ENCODE measurements at regions not wholly inside any gene's neighbourhood (a gene's known extent, or its start where the extent isn't known, plus 50 kb on each side); places are given as distances from the start of the nearest gene placed in this dataset.

GRCh38 chr12:109654357-109654756 is 59.3 kb upstream of the FAM222A start:
- CTCF ChIA-PET: no interaction called here
- no peaks in the 10 kb centered on the region for H3K9me3 ChIP-seq (ENCODE audit: low read depth, low read length, poor library complexity, severe bottlenecking)
- H3K36me3 ChIP-seq (ENCODE audit: insufficient read depth, low read length, poor library complexity, severe bottlenecking): no peaks in the 10 kb centered on the region
- POLR2A ChIA-PET (ENCODE audit: low non-redundant PET): interaction anchor here (0.6 kb wide), 1 partner anchor 22 kb away, joined by 3 read pairs; no protein-coding TSS in a partner anchor
- H3K27me3 ChIP-seq (replicated peaks; ENCODE audit: insufficient read depth, low read depth, low read length, poor library complexity): no peaks in the 10 kb centered on the region
- TF ChIP-seq CTCF (conservative IDR thresholded peaks at IDR 0.05; ENCODE audit: low read depth, low read length): no peak
- no peak for DNase-seq (ENCODE audit: low spot score)
- BruUV-seq (replicated peaks): no TSS peak
- H3K4me1 ChIP-seq (ENCODE audit: insufficient read depth, low read length, poor library complexity, severe bottlenecking): peaks cover 7% of the 10 kb centered on the region
- intact Hi-C loops (cut with micrococcal nuclease; ENCODE audit: unreplicated experiment): no loop called here
- H3K27ac ChIP-seq (ENCODE audit: low read depth, low read length, poor library complexity, severe bottlenecking): no peak overlapping the region
- no peak overlapping the region for H3K4me3 ChIP-seq (ENCODE audit: low read depth, low read length, poor library complexity, severe bottlenecking)

GRCh38 chr12:109655578-109655977 is 58.0 kb upstream of the FAM222A start:
- Histone ChIP-seq H3K9me3 (ENCODE audit: low read depth, low read length, poor library complexity, severe bottlenecking) (no peaks in the 10 kb centered on the region), H3K4me3 (ENCODE audit: low read depth, low read length, poor library complexity, severe bottlenecking) (no peak overlapping the region), H3K27ac (ENCODE audit: low read depth, low read length, poor library complexity, severe bottlenecking) (no peak overlapping the region), H3K36me3 (ENCODE audit: insufficient read depth, low read length, poor library complexity, severe bottlenecking) (no peaks in the 10 kb centered on the region), H3K27me3 (replicated peaks; ENCODE audit: insufficient read depth, low read depth, low read length, poor library complexity) (no peaks in the 10 kb centered on the region), H3K4me1 (ENCODE audit: insufficient read depth, low read length, poor library complexity, severe bottlenecking) (peaks cover 7% of the 10 kb centered on the region)
- TF ChIP-seq EZH2 (IDR thresholded peaks at IDR 0.05; ENCODE audit: borderline replicate concordance, low read depth, low read length, poor library complexity, severe bottlenecking) (no peak), CTCF (conservative IDR thresholded peaks at IDR 0.05; ENCODE audit: low read depth, low read length) (no peak)
- CTCF ChIA-PET: no interaction called here
- POLR2A ChIA-PET (ENCODE audit: low non-redundant PET): no interaction called here
- intact Hi-C loops (cut with micrococcal nuclease; ENCODE audit: unreplicated experiment): no loop called here
- BruUV-seq (replicated peaks): no TSS peak
- DNase-seq (ENCODE audit: low spot score): no peak

- no TSS peak for BruUV-seq (replicated peaks)
- no peak for DNase-seq (ENCODE audit: low spot score)
- H3K4me3 ChIP-seq (ENCODE audit: low read depth, low read length, poor library complexity, severe bottlenecking): no peak overlapping the region
- CTCF ChIA-PET: no interaction called here
- TF ChIP-seq EZH2 (IDR thresholded peaks at IDR 0.05; ENCODE audit: borderline replicate concordance, low read depth, low read length, poor library complexity, severe bottlenecking) (no peak), CTCF (conservative IDR thresholded peaks at IDR 0.05; ENCODE audit: low read depth, low read length) (no peak)
- H3K36me3 ChIP-seq (ENCODE audit: insufficient read depth, low read length, poor library complexity, severe bottlenecking): no peaks in the 10 kb centered on the region
- intact Hi-C loops (cut with micrococcal nuclease; ENCODE audit: unreplicated experiment): no loop called here
- H3K27ac ChIP-seq (ENCODE audit: low read depth, low read length, poor library complexity, severe bottlenecking): no peak overlapping the region
- H3K9me3 ChIP-seq (ENCODE audit: low read depth, low read length, poor library complexity, severe bottlenecking): no peaks in the 10 kb centered on the region
- no peaks in the 10 kb centered on the region for H3K27me3 ChIP-seq (replicated peaks; ENCODE audit: insufficient read depth, low read depth, low read length, poor library complexity)
- peaks cover 7% of the 10 kb centered on the region for H3K4me1 ChIP-seq (ENCODE audit: insufficient read depth, low read length, poor library complexity, severe bottlenecking)
- POLR2A ChIA-PET (ENCODE audit: low non-redundant PET): no interaction called here
Measured at GRCh38 chr12:109656743-109657142, 56.9 kb upstream of the FAM222A start.
